HG02610 (cell line): ENCODE measurements at regions not wholly inside any gene's neighbourhood (a gene's known extent, or its start where the extent isn't known, plus 50 kb on each side); places are given as distances from the start of the nearest gene placed in this dataset.

Experiments used
- ATAC-seq: cut with Tn5 transposase; IDR thresholded peaks from one replicate; pipeline ENCODE4 v1.9.1; 2021; ENCODE audit warnings: mild to moderate bottlenecking, moderate library complexity; ENCODE audit not compliant: unreplicated experiment

- no peak for ATAC-seq
Observed at GRCh38 chr2:195413422-195413821, 243.6 kb upstream of the SLC39A10 start.

- no peak for ATAC-seq
Observed at GRCh38 chr2:195411219-195411687, 245.8 kb upstream of the SLC39A10 start.

- peak; percentile 89 for ATAC-seq
Observed at GRCh38 chr2:195410074-195410671, 246.9 kb upstream of the SLC39A10 start.

- ATAC-seq, result no peak
Observed at GRCh38 chr2:195408811-195409210, 248.2 kb upstream of the SLC39A10 start.

GRCh38 chr2:195408196-195408595, 248.8 kb upstream of the SLC39A10 start:
- no peak for ATAC-seq

- no peak for ATAC-seq
Observed at GRCh38 chr2:195407783-195408182, 249.2 kb upstream of the SLC39A10 start.

- ATAC-seq, result peak; percentile 32
Observed at GRCh38 chr2:195406886-195407603, 250.0 kb upstream of the SLC39A10 start.

- ATAC-seq, result no peak
Observed at GRCh38 chr2:195404651-195405050, 252.4 kb upstream of the SLC39A10 start.

- no peak for ATAC-seq
Observed at GRCh38 chr2:195396479-195396878, 260.5 kb upstream of the SLC39A10 start.

GRCh38 chr2:195395362-195395761, 261.7 kb upstream of the SLC39A10 start:
- ATAC-seq, result no peak

- peak; percentile 73 for ATAC-seq
Observed at GRCh38 chr2:195392446-195393336, 264.3 kb upstream of the SLC39A10 start.

- ATAC-seq, result no peak
Observed at GRCh38 chr2:195390686-195391321, 266.2 kb upstream of the SLC39A10 start.

GRCh38 chr2:195388028-195388427, 269.0 kb upstream of the SLC39A10 start:
- ATAC-seq, result peak; percentile 34

- ATAC-seq, result peak; percentile 51
Observed at GRCh38 chr2:195382186-195382585, 274.8 kb upstream of the SLC39A10 start.

GRCh38 chr2:195370167-195370943, 286.7 kb upstream of the SLC39A10 start:
- ATAC-seq, result no peak

- no peak for ATAC-seq
Observed at GRCh38 chr2:195369218-195369587, 287.8 kb upstream of the SLC39A10 start.

GRCh38 chr2:195368249-195369217, 288.5 kb upstream of the SLC39A10 start:
- no peak for ATAC-seq

GRCh38 chr2:195367809-195368208, 289.2 kb upstream of the SLC39A10 start:
- ATAC-seq, result no peak
